ENCODE measurements at regions not wholly inside any gene's neighbourhood (a gene's known extent, or its start where the extent isn't known, plus 50 kb on each side); places are given as distances from the start of the nearest gene placed in this dataset.

DNA sequence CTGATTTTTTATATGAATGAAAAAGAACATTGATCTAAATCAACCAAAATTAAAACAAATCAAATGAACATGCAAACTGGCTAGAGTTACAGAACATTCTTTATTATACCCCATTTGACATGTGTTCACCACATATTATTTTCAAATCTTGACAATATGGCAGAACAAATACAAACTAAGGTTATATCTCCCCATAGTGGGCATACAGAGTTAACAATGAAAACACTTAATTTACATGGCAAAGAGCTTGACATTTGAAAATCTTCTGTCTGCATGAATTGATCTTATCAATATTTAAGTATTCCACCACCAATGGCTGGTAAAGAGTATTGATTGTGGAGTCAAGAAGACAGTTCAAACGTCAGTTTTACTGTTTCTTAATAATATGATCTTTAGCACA lies 197.9 kb upstream of the ANO3 start:
- Histone ChIP-seq H2AFZ (ENCODE audit: low read length) (no peak overlapping the region), H3K27me3 (ENCODE audit: control insufficient read depth, insufficient read depth, low read length) (no peaks in the 10 kb centered on the region), H3K9ac (ENCODE audit: insufficient read depth, low read length) (no peak overlapping the region), H3K4me1 (ENCODE audit: control insufficient read depth, extremely low read depth, insufficient read depth, low read length) (no peaks in the 10 kb centered on the region), H3K4me3 (replicated peaks in 1 of 4; ENCODE audit: control extremely low read depth in 1 of 4, insufficient read depth in 1 of 4, low read depth in 3 of 4, low read length in 4 of 4) (no peak overlapping the region), H4K20me1 (ENCODE audit: control insufficient read depth, extremely low read depth, insufficient read depth, low read length) (no peaks in the 10 kb centered on the region), H3K27ac (ENCODE audit: insufficient read depth, low read length) (no peak overlapping the region), H3K79me2 (ENCODE audit: control insufficient read depth, insufficient read depth, low read length) (no peaks in the 10 kb centered on the region), H3K36me3 (ENCODE audit: control insufficient read depth, insufficient read depth, low read length) (no peaks in the 10 kb centered on the region), H3K4me2 (ENCODE audit: extremely low read depth, insufficient read depth, low read length) (no peak overlapping the region), H3K9me3 (ENCODE audit: control insufficient read depth, insufficient read depth, low read depth, low read length) (no peaks in the 10 kb centered on the region)
- DNase-seq (ENCODE audit: low read depth in 2 of 2): no peak
- TF ChIP-seq EZH2 (IDR thresholded peaks at IDR 0.05; ENCODE audit: low read length, missing control alignments): no peak
- TF ChIP-seq, protein P1, sequence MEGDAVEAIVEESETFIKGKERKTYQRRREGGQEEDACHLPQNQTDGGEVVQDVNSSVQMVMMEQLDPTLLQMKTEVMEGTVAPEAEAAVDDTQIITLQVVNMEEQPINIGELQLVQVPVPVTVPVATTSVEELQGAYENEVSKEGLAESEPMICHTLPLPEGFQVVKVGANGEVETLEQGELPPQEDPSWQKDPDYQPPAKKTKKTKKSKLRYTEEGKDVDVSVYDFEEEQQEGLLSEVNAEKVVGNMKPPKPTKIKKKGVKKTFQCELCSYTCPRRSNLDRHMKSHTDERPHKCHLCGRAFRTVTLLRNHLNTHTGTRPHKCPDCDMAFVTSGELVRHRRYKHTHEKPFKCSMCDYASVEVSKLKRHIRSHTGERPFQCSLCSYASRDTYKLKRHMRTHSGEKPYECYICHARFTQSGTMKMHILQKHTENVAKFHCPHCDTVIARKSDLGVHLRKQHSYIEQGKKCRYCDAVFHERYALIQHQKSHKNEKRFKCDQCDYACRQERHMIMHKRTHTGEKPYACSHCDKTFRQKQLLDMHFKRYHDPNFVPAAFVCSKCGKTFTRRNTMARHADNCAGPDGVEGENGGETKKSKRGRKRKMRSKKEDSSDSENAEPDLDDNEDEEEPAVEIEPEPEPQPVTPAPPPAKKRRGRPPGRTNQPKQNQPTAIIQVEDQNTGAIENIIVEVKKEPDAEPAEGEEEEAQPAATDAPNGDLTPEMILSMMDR (conservative IDR thresholded peaks at IDR 0.05 in 1 of 2, IDR thresholded peaks at IDR 0.05 in 1 of 2; ENCODE audit: low read depth in 1 of 2, low read length in 2 of 2): no peak

- Histone ChIP-seq H4K20me1 (ENCODE audit: control insufficient read depth, extremely low read depth, insufficient read depth, low read length) (no peaks in the 10 kb centered on the region), H3K4me2 (ENCODE audit: extremely low read depth, insufficient read depth, low read length) (no peak overlapping the region), H3K27me3 (ENCODE audit: control insufficient read depth, insufficient read depth, low read length) (no peaks in the 10 kb centered on the region), H3K79me2 (ENCODE audit: control insufficient read depth, insufficient read depth, low read length) (no peaks in the 10 kb centered on the region), H3K36me3 (ENCODE audit: control insufficient read depth, insufficient read depth, low read length) (no peaks in the 10 kb centered on the region), H3K4me1 (ENCODE audit: control insufficient read depth, extremely low read depth, insufficient read depth, low read length) (no peaks in the 10 kb centered on the region), H3K9ac (ENCODE audit: insufficient read depth, low read length) (no peak overlapping the region), H3K27ac (ENCODE audit: insufficient read depth, low read length) (no peak overlapping the region), H3K4me3 (replicated peaks in 1 of 4; ENCODE audit: control extremely low read depth in 1 of 4, insufficient read depth in 1 of 4, low read depth in 3 of 4, low read length in 4 of 4) (no peak overlapping the region), H3K9me3 (ENCODE audit: control insufficient read depth, insufficient read depth, low read depth, low read length) (no peaks in the 10 kb centered on the region), H2AFZ (ENCODE audit: low read length) (no peak overlapping the region)
- TF ChIP-seq EZH2 (IDR thresholded peaks at IDR 0.05; ENCODE audit: low read length, missing control alignments): no peak
- TF ChIP-seq, protein P1 (conservative IDR thresholded peaks at IDR 0.05 in 1 of 2, IDR thresholded peaks at IDR 0.05 in 1 of 2; ENCODE audit: low read depth in 1 of 2, low read length in 2 of 2): peak; percentile 8 to 49
- DNase-seq (ENCODE audit: low read depth in 2 of 2): peak; percentile 20 to 54
Observed at GRCh38 chr11:26134481-26135355, 197.2 kb upstream of the ANO3 start.

GRCh38 chr11:26137651-26138050 lies 194.3 kb upstream of the ANO3 start:
- TF ChIP-seq, protein P1 (conservative IDR thresholded peaks at IDR 0.05 in 1 of 2, IDR thresholded peaks at IDR 0.05 in 1 of 2; ENCODE audit: low read depth in 1 of 2, low read length in 2 of 2): no peak
- TF ChIP-seq EZH2 (IDR thresholded peaks at IDR 0.05; ENCODE audit: low read length, missing control alignments): no peak
- no peaks in the 10 kb centered on the region for H4K20me1 ChIP-seq (ENCODE audit: control insufficient read depth, extremely low read depth, insufficient read depth, low read length)
- no peaks in the 10 kb centered on the region for H3K9me3 ChIP-seq (ENCODE audit: control insufficient read depth, insufficient read depth, low read depth, low read length)
- no peak overlapping the region for H3K27ac ChIP-seq (ENCODE audit: insufficient read depth, low read length)
- H3K4me3 ChIP-seq (replicated peaks in 1 of 4; ENCODE audit: control extremely low read depth in 1 of 4, insufficient read depth in 1 of 4, low read depth in 3 of 4, low read length in 4 of 4): no peak overlapping the region
- H3K27me3 ChIP-seq (ENCODE audit: control insufficient read depth, insufficient read depth, low read length): no peaks in the 10 kb centered on the region
- peak in 1 of 2 donors; percentile 16 for DNase-seq (ENCODE audit: low read depth in 2 of 2)
- no peaks in the 10 kb centered on the region for H3K4me1 ChIP-seq (ENCODE audit: control insufficient read depth, extremely low read depth, insufficient read depth, low read length)
- H2AFZ ChIP-seq (ENCODE audit: low read length): no peak overlapping the region
- no peaks in the 10 kb centered on the region for H3K79me2 ChIP-seq (ENCODE audit: control insufficient read depth, insufficient read depth, low read length)
- H3K4me2 ChIP-seq (ENCODE audit: extremely low read depth, insufficient read depth, low read length): no peak overlapping the region
- no peak overlapping the region for H3K9ac ChIP-seq (ENCODE audit: insufficient read depth, low read length)
- H3K36me3 ChIP-seq (ENCODE audit: control insufficient read depth, insufficient read depth, low read length): no peaks in the 10 kb centered on the region

Data from fibroblast of lung (primary cell).